ENCODE measurements at regions not wholly inside any gene's neighbourhood (a gene's known extent, or its start where the extent isn't known, plus 50 kb on each side); places are given as distances from the start of the nearest gene placed in this dataset.

DNA sequence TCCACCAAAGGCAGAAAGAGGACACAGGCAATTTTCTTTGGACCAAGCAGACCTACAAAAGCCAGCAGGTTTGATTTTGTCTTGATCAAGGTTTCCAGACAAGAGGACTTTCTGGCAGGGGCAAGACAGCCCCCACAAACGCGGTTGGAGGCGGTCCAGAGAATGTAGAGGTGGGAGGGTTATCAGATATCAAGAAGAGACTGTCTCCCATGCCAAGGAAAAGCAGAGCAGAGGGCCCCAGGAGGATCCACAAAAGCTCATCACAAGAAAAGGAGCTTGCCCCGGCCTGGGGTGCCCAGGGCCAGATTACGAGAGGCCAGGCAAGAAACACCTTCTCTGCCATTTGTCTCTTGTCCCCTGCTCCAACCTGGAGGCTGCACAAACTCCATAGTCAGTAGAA lies 538.9 kb downstream of the BNC2 start:
- TF ChIP-seq POLR2AphosphoS5 (IDR thresholded peaks at IDR 0.05; ENCODE audit: low read depth, low read length) (no peak), TCF7L2 (IDR thresholded peaks at IDR 0.05; ENCODE audit: low read depth, low read length) (no peak), SIN3A (IDR thresholded peaks at IDR 0.05; ENCODE audit: borderline replicate concordance, insufficient read depth, low read depth, low read length) (no peak), REST (IDR thresholded peaks at IDR 0.05; ENCODE audit: insufficient read depth in 1 of 2, low read depth in 2 of 2, low read length in 1 of 2) (no peak)
- TF ChIP-seq, protein P1, sequence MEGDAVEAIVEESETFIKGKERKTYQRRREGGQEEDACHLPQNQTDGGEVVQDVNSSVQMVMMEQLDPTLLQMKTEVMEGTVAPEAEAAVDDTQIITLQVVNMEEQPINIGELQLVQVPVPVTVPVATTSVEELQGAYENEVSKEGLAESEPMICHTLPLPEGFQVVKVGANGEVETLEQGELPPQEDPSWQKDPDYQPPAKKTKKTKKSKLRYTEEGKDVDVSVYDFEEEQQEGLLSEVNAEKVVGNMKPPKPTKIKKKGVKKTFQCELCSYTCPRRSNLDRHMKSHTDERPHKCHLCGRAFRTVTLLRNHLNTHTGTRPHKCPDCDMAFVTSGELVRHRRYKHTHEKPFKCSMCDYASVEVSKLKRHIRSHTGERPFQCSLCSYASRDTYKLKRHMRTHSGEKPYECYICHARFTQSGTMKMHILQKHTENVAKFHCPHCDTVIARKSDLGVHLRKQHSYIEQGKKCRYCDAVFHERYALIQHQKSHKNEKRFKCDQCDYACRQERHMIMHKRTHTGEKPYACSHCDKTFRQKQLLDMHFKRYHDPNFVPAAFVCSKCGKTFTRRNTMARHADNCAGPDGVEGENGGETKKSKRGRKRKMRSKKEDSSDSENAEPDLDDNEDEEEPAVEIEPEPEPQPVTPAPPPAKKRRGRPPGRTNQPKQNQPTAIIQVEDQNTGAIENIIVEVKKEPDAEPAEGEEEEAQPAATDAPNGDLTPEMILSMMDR (IDR thresholded peaks at IDR 0.05): no peak
- H3K27me3 ChIP-seq (ENCODE audit: control insufficient read depth, insufficient read depth, low read length): no peaks in the 10 kb centered on the region
- POLR2A ChIA-PET: no interaction called here
- no peak overlapping the region for H3K27ac ChIP-seq (ENCODE audit: low read length)
- in situ Hi-C loops (cut with HindIII; ENCODE audit: low pct_unique_long_range_greater_than_20kb, low sequenced_read_pairs) (no loop called here), intact Hi-C loops (cut with micrococcal nuclease; ENCODE audit: unreplicated experiment) (no loop called here)
- CTCF ChIA-PET: no interaction called here
- no peak for DNase-seq (ENCODE audit: low read depth, low spot score)
- H3K4me1 ChIP-seq (ENCODE audit: control insufficient read depth, insufficient read depth, low read length): no peaks in the 10 kb centered on the region
- H3K36me3 ChIP-seq (ENCODE audit: control insufficient read depth, insufficient read depth, low read length): no peaks in the 10 kb centered on the region
- ATAC-seq: no peak
- BruUV-seq (replicated peaks): no TSS peak
- H3K4me3 ChIP-seq (ENCODE audit: low read depth in 2 of 2, low read length in 2 of 2): no peak overlapping the region
- no peaks in the 10 kb centered on the region for H3K9me3 ChIP-seq (ENCODE audit: control insufficient read depth, insufficient read depth, low read depth, low read length)

DNA sequence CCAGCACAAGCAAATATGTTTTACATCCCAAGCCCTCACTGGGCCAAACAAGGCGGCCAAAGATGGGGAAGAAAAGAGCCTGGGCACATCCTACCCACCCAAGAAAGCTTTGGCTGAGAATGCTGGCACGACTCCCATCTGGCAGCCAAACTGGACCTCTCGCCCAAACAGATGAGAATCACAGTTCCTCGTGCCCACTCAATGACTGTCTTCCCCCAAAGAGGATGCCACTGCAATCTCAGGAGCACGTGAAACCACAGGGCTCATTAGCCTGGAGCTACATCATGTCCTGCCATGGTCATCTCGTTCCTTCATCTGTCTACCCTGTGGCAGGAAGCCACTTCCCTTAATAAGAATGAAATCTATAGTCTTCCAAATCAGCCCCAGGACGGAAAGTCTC lies 536.8 kb downstream of the BNC2 start:
- ATAC-seq (no peak), DNase-seq (ENCODE audit: low read depth, low spot score) (no peak)
- in situ Hi-C loops (cut with HindIII; ENCODE audit: low pct_unique_long_range_greater_than_20kb, low sequenced_read_pairs) (no loop called here), intact Hi-C loops (cut with micrococcal nuclease; ENCODE audit: unreplicated experiment) (no loop called here)
- no peak for TF ChIP-seq SIN3A (IDR thresholded peaks at IDR 0.05; ENCODE audit: borderline replicate concordance, insufficient read depth, low read depth, low read length)
- no peak for TF ChIP-seq TCF7L2 (IDR thresholded peaks at IDR 0.05; ENCODE audit: low read depth, low read length)
- no peak for TF ChIP-seq REST (IDR thresholded peaks at IDR 0.05; ENCODE audit: insufficient read depth in 1 of 2, low read depth in 2 of 2, low read length in 1 of 2)
- TF ChIP-seq, protein P1 (IDR thresholded peaks at IDR 0.05): no peak
- no peak for TF ChIP-seq POLR2AphosphoS5 (IDR thresholded peaks at IDR 0.05; ENCODE audit: low read depth, low read length)
- H3K9me3 ChIP-seq (ENCODE audit: control insufficient read depth, insufficient read depth, low read depth, low read length): no peaks in the 10 kb centered on the region
- H3K36me3 ChIP-seq (ENCODE audit: control insufficient read depth, insufficient read depth, low read length): no peaks in the 10 kb centered on the region
- POLR2A ChIA-PET: no interaction called here
- H3K4me1 ChIP-seq (ENCODE audit: control insufficient read depth, insufficient read depth, low read length): no peaks in the 10 kb centered on the region
- BruUV-seq (replicated peaks): no TSS peak
- H3K27me3 ChIP-seq (ENCODE audit: control insufficient read depth, insufficient read depth, low read length): no peaks in the 10 kb centered on the region
- CTCF ChIA-PET: no interaction called here
- H3K27ac ChIP-seq (ENCODE audit: low read length): no peak overlapping the region
- no peak overlapping the region for H3K4me3 ChIP-seq (ENCODE audit: low read depth in 2 of 2, low read length in 2 of 2)
